IMR-90 (cell line): ENCODE measurements at regions not wholly inside any gene's neighbourhood (a gene's known extent, or its start where the extent isn't known, plus 50 kb on each side); places are given as distances from the start of the nearest gene placed in this dataset.

Experiments used
- ATAC-seq: fragments of 200-7000 bp; cut with Tn5 transposase; 2 replicates; pipeline ENCODE4 v1.9.1; 2020; ENCODE audit warnings: low read depth, mild to moderate bottlenecking, moderate library complexity
- BruUV-seq: library from RNA; stranded (reverse); fragments of 400-500 nt; replicated peaks from 2 replicates; lab custom pipeline; 2021; lab: Mats Ljungman, UMichigan
- CTCF ChIA-PET: fragments of 300-600 bp; formaldehyde crosslinking; extraction: SDS; loops from one replicate; lab custom pipeline; 2021; ENCODE audit warnings: antibody characterized with exemption; lab: Yijun Ruan, JAX
- POLR2A ChIA-PET: fragments of 300-600 bp; sonication (Branson Sonifier 250); formaldehyde crosslinking; loops from one replicate; lab custom pipeline; 2022; ENCODE audit warnings: antibody characterized with exemption; ENCODE audit not compliant: unreplicated experiment; lab: Charles Lee
- DNase-seq: peaks from one replicate; pipeline ENCODE4 v3.0.0; 2013
- H2AFZ ChIP-seq: replicated peaks from 2 replicates; pipeline ENCODE3; 2013; ENCODE audit warnings: low read length, mild to moderate bottlenecking; ENCODE audit not compliant: poor library complexity
- H2AK5ac ChIP-seq: 2 replicates; pipeline ENCODE4 v1.6.1; 2013; ENCODE audit warnings: low read depth, low read length, inconsistent platforms
- H2AK9ac ChIP-seq: replicated peaks from 2 replicates; pipeline ENCODE3; 2013; ENCODE audit warnings: mild to moderate bottlenecking, low read depth, low read length, moderate library complexity; ENCODE audit not compliant: poor library complexity
- H2BK120ac ChIP-seq: 2 replicates; pipeline ENCODE4 v1.6.1; 2013; ENCODE audit warnings: low read depth, low read length, inconsistent platforms
- H2BK15ac ChIP-seq: 3 replicates; pipeline ENCODE4 v1.6.1; 2013; ENCODE audit warnings: low read depth, low read length, inconsistent platforms
- H2BK20ac ChIP-seq: 2 replicates; pipeline ENCODE4 v1.6.1; 2013; ENCODE audit warnings: low read depth, mild to moderate bottlenecking, inconsistent platforms, low read length, moderate library complexity
- H2BK5ac ChIP-seq: 2 replicates; pipeline ENCODE4 v1.6.1; 2013; ENCODE audit warnings: mild to moderate bottlenecking, low read depth, low read length, inconsistent platforms; ENCODE audit not compliant: poor library complexity, severe bottlenecking
- H3K14ac ChIP-seq: replicated peaks from 2 replicates; pipeline ENCODE4 v1.6.1; 2013; ENCODE audit warnings: low read depth, low read length, inconsistent platforms
- H3K18ac ChIP-seq: 2 replicates; pipeline ENCODE4 v1.6.1; 2013; ENCODE audit warnings: low read depth, low read length, control low read depth
- H3K23ac ChIP-seq: 2 replicates; pipeline ENCODE4 v1.6.1; 2013; ENCODE audit warnings: low read depth, low read length, inconsistent platforms
- H3K27ac ChIP-seq: 2 replicates; pipeline ENCODE4 v1.5.1; 2013; ENCODE audit warnings: mild to moderate bottlenecking, control low read depth, low read length; ENCODE audit not compliant: insufficient read depth
- H3K27me3 ChIP-seq: 2 replicates; pipeline ENCODE4 v1.6.1; 2013; ENCODE audit warnings: low read length; ENCODE audit not compliant: control insufficient read depth, insufficient read depth
- H3K36me3 ChIP-seq: 2 replicates; pipeline ENCODE4 v1.6.1; 2013; ENCODE audit warnings: low read length, mixed read lengths; ENCODE audit not compliant: control insufficient read depth, insufficient read depth
- H3K4ac ChIP-seq: 2 replicates; pipeline ENCODE4 v1.6.1; 2013; ENCODE audit warnings: low read depth, low read length, inconsistent platforms
- H3K4me1 ChIP-seq: 2 replicates; pipeline ENCODE4 v1.6.1; 2013; ENCODE audit warnings: low read length, mixed read lengths; ENCODE audit not compliant: control insufficient read depth, insufficient read depth
- H3K4me2 ChIP-seq: 2 replicates; pipeline ENCODE4 v1.6.1; 2013; ENCODE audit warnings: low read depth, mild to moderate bottlenecking, control low read depth, low read length, moderate library complexity
- H3K4me3 ChIP-seq: 2 replicates; pipeline ENCODE4 v1.5.1; 2013; ENCODE audit warnings: low read depth, mild to moderate bottlenecking, control low read depth, low read length, moderate library complexity; ENCODE audit not compliant: insufficient read depth
- H3K56ac ChIP-seq: 2 replicates; pipeline ENCODE4 v1.6.1; 2013; ENCODE audit warnings: low read length, inconsistent platforms; ENCODE audit not compliant: insufficient read depth; ENCODE audit errors: extremely low read depth
- H3K79me1 ChIP-seq, 2 experiments: 2 replicates each; pipeline ENCODE4 v1.6.1; 2013; ENCODE audit warnings: low read length in 2 of 2, inconsistent platforms in 1 of 2, low read depth in 1 of 2
- H3K9ac ChIP-seq: 2 replicates; pipeline ENCODE4 v1.6.1; 2013; ENCODE audit warnings: low read depth, low read length, control low read depth
- H3K9me1 ChIP-seq: 2 replicates; pipeline ENCODE4 v1.6.1; 2013; ENCODE audit warnings: low read length, inconsistent platforms; ENCODE audit not compliant: insufficient read depth
- H3K9me3 ChIP-seq: 2 replicates; pipeline ENCODE4 v1.6.1; 2013; ENCODE audit warnings: low read length; ENCODE audit not compliant: control insufficient read depth, insufficient read depth
- H4K20me1 ChIP-seq: 2 replicates; pipeline ENCODE4 v1.6.1; 2013; ENCODE audit warnings: low read length, inconsistent platforms; ENCODE audit not compliant: insufficient read depth
- H4K5ac ChIP-seq: 2 replicates; pipeline ENCODE4 v1.6.1; 2013; ENCODE audit warnings: mild to moderate bottlenecking, low read depth, low read length, control low read depth
- H4K8ac ChIP-seq, 2 experiments: 2 replicates each; pipeline ENCODE4 v1.6.1; 2013; ENCODE audit warnings: low read depth in 2 of 2, low read length in 2 of 2, control low read depth in 1 of 2, inconsistent platforms in 1 of 2
- H4K91ac ChIP-seq: 2 replicates; pipeline ENCODE4 v1.6.1; 2013; ENCODE audit warnings: low read depth, low read length, inconsistent platforms; ENCODE audit not compliant: insufficient read depth
- CEBPB ChIP-seq: IDR thresholded peaks from 2 replicates; pipeline ENCODE4 v1.6.1; 2012; ENCODE audit warnings: low read depth, low read length, improper control_type of control experiment
- CHD1 ChIP-seq: IDR thresholded peaks from 2 replicates; pipeline ENCODE4 v1.6.1; 2012; ENCODE audit warnings: low read depth, low read length, improper control_type of control experiment
- ELK1 ChIP-seq: fragments of 150-350 bp; IDR thresholded peaks from 2 replicates; pipeline ENCODE4 v1.6.1; 2016; ENCODE audit warnings: low read depth, mild to moderate bottlenecking, low read length, moderate library complexity, borderline replicate concordance
- MAFK ChIP-seq: IDR thresholded peaks from 2 replicates; pipeline ENCODE4 v1.6.1; 2012; ENCODE audit warnings: low read depth, low read length, improper control_type of control experiment
- MAZ ChIP-seq: IDR thresholded peaks from 2 replicates; pipeline ENCODE4 v1.6.1; 2012; ENCODE audit warnings: low read depth, mild to moderate bottlenecking, low read length, improper control_type of control experiment, moderate library complexity, borderline replicate concordance
- POLR2A ChIP-seq: IDR thresholded peaks from 2 replicates; pipeline ENCODE4 v1.6.1; 2012; ENCODE audit warnings: mild to moderate bottlenecking, low read depth, low read length
- RAD21 ChIP-seq: IDR thresholded peaks from 2 replicates; pipeline ENCODE4 v1.6.1; 2012; ENCODE audit warnings: low read length, improper control_type of control experiment
- RCOR1 ChIP-seq: IDR thresholded peaks from 2 replicates; pipeline ENCODE4 v1.6.1; 2012; ENCODE audit warnings: mild to moderate bottlenecking, low read length, improper control_type of control experiment; ENCODE audit not compliant: insufficient replicate concordance
- RFX5 ChIP-seq: IDR thresholded peaks from 2 replicates; pipeline ENCODE4 v1.8.0; 2012; ENCODE audit warnings: low read depth, mild to moderate bottlenecking, low read length, moderate library complexity
- SMC3 ChIP-seq: fragments of 150-350 bp; IDR thresholded peaks from 2 replicates; pipeline ENCODE4 v1.6.1; 2016; ENCODE audit warnings: low read depth, mild to moderate bottlenecking, antibody characterized with exemption, low read length, moderate library complexity
- WGBS, 2 experiments: methylation state at CpG; one replicate each; pipeline versions ENCODE4 v1.1.5 to v1.1.7; 2013; ENCODE audit warnings: missing lambda C conversion rate in 2 of 2; ENCODE audit not compliant: insufficient read length in 1 of 2; ENCODE audit errors: extremely low coverage in 2 of 2; 5-methylcytosine and 5-hydroxymethylcytosine counted together
- dilution Hi-C: fragments of 300-500 bp; cut with HindIII; formaldehyde crosslinking; loops from one replicate; pipeline ENCODE4 v1.14.3; 2018; ENCODE audit warnings: low sequenced_read_pairs; ENCODE audit not compliant: unreplicated experiment
- in situ Hi-C: fragments of 300-500 bp; cut with MboI; formaldehyde crosslinking; loops from 3 replicates; pipeline ENCODE4 v1.14.3; 2019; ENCODE audit warnings: low sequenced_read_pairs, inconsistent platforms, mixed read lengths
- intact Hi-C: fragments of 100-400 bp; cut with micrococcal nuclease; formaldehyde crosslinking; loops from 2 replicates; pipeline ENCODE4 v1.10.0; 2022

- H3K4ac ChIP-seq = no peak overlapping the region
- WGBS, 2 experiments = no CpG with 5 or more reads among the region's 5 CpGs
- no TSS peak for BruUV-seq
- H3K4me3 ChIP-seq = no peak overlapping the region
- no peaks in the 10 kb centered on the region for H4K20me1 ChIP-seq
- H3K9ac ChIP-seq = no peak overlapping the region
- H2AFZ ChIP-seq = no peak overlapping the region
- no peak overlapping the region for H3K56ac ChIP-seq
- peak; percentile 53 for ATAC-seq
- no peaks in the 10 kb centered on the region for H3K9me3 ChIP-seq
- dilution Hi-C loops = no loop called here
- CTCF ChIA-PET = no interaction called here
- POLR2A ChIA-PET = no interaction called here
- no peaks in the 10 kb centered on the region for H3K9me1 ChIP-seq
- no peak overlapping the region for H4K8ac ChIP-seq
- intact Hi-C loops = no loop called here
- in situ Hi-C loops = no loop called here
- H2BK120ac ChIP-seq = no peak overlapping the region
- H3K27me3 ChIP-seq = no peaks in the 10 kb centered on the region
- TF ChIP-seq MAZ = no peak
- no peak for TF ChIP-seq ELK1
- no peak for TF ChIP-seq CEBPB
- TF ChIP-seq RCOR1 = no peak
- no peak for TF ChIP-seq RAD21
- TF ChIP-seq SMC3 = no peak
- no peak for TF ChIP-seq CHD1
- no peak for TF ChIP-seq MAFK
- no peak for TF ChIP-seq POLR2A
- TF ChIP-seq RFX5 = no peak
- no peak overlapping the region for H2BK5ac ChIP-seq
- H2BK20ac ChIP-seq = no peak overlapping the region
- no peak overlapping the region for H3K18ac ChIP-seq
- DNase-seq = no peak
- H3K27ac ChIP-seq = no peak overlapping the region
- H4K91ac ChIP-seq = no peak overlapping the region
- H2AK9ac ChIP-seq = no peak overlapping the region
- H3K4me1 ChIP-seq = no peaks in the 10 kb centered on the region
- H3K14ac ChIP-seq = no peak overlapping the region
- H3K79me1 ChIP-seq = no peaks in the 10 kb centered on the region
- no peak overlapping the region for H3K23ac ChIP-seq
- H4K5ac ChIP-seq = no peak overlapping the region
- H3K4me2 ChIP-seq = no peak overlapping the region
- no peak overlapping the region for H2BK15ac ChIP-seq
- no peak overlapping the region for H2AK5ac ChIP-seq
- no peaks in the 10 kb centered on the region for H3K36me3 ChIP-seq
Measured at GRCh38 chrX:139077281-139078250, 366.0 kb upstream of the FGF13 start.
